Endothelial cell of umbilical vein (primary cell): ENCODE measurements at regions not wholly inside any gene's neighbourhood (a gene's known extent, or its start where the extent isn't known, plus 50 kb on each side); places are given as distances from the start of the nearest gene placed in this dataset.

ENCODE experiments used
- BruUV-seq: library from RNA; stranded (reverse); fragments of 400-500 nt; replicated peaks from 2 replicates; lab custom pipeline; 2021; lab: Mats Ljungman, UMichigan
- CTCF ChIA-PET: fragments of 300-600, 350-600 bp; sonication (Branson Sonifier 250); formaldehyde crosslinking; loops from one replicate; lab custom pipeline; 2021; ENCODE audit warnings: antibody characterized with exemption, inconsistent platforms; lab: Charles Lee
- POLR2A ChIA-PET: fragments of 300-600, 350-600 bp; sonication (Branson Sonifier 250); formaldehyde crosslinking; loops from one replicate; lab custom pipeline; 2021; ENCODE audit warnings: antibody characterized with exemption, inconsistent platforms; lab: Charles Lee
- DNase-seq: peaks from one replicate; pipeline ENCODE4 v3.0.0-alpha.2; 2011; ENCODE audit warnings: low read depth, low spot score
- FAIRE-seq: peaks from 2 replicates; lab custom pipeline; 2011; peaks lifted over from hg19 to GRCh38; lab: Jason Lieb, UNC
- H2AFZ ChIP-seq: 2 replicates; pipeline ENCODE4 v1.6.0; 2012; ENCODE audit warnings: low read depth, low read length, control low read depth, inconsistent platforms
- H3K27ac ChIP-seq: 2 replicates; pipeline ENCODE4 v1.5.1; 2011; ENCODE audit warnings: low read depth, mild to moderate bottlenecking, control low read depth, low read length, moderate library complexity; ENCODE audit not compliant: insufficient read depth
- H3K27me3 ChIP-seq, 2 experiments: 2 replicates each; pipeline versions ENCODE4 v1.6.0 to v1.6.1; 2011; ENCODE audit warnings: low read length in 2 of 2, mixed read lengths in 1 of 2; ENCODE audit not compliant: control insufficient read depth in 2 of 2, insufficient read depth in 2 of 2
- H3K36me3 ChIP-seq, 2 experiments: 2 replicates in 1 of 2; 3 replicates in 1 of 2; pipeline ENCODE4 v1.5.1; 2011; ENCODE audit warnings: low read length in 2 of 2, mild to moderate bottlenecking in 1 of 2, moderate library complexity in 1 of 2; ENCODE audit not compliant: control insufficient read depth in 2 of 2, insufficient read depth in 2 of 2; ENCODE audit errors: extremely low read depth in 1 of 2
- H3K4me1 ChIP-seq: 3 replicates; pipeline ENCODE4 v1.5.1; 2011; ENCODE audit warnings: mild to moderate bottlenecking, low read length; ENCODE audit not compliant: control insufficient read depth, insufficient read depth; ENCODE audit errors: extremely low read depth
- H3K4me2 ChIP-seq: 2 replicates; pipeline ENCODE4 v1.6.1; 2011; ENCODE audit warnings: low read length, control low read depth, mixed read lengths; ENCODE audit not compliant: insufficient read depth
- H3K4me3 ChIP-seq, 3 experiments: fragments of 200-600 bp in 1 of 3; sonication (generic), shearing (Covaris generic) in 1 of 3; replicated peaks in 1 of 3; 2 replicates each; pipeline ENCODE4 v1.5.1; 2011 to 2016; ENCODE audit warnings: control low read depth in 3 of 3, low read length in 3 of 3, mild to moderate bottlenecking in 2 of 3, inconsistent platforms in 1 of 3, low read depth in 1 of 3, moderate library complexity in 1 of 3; ENCODE audit not compliant: insufficient read depth in 1 of 3
- H3K79me2 ChIP-seq: 2 replicates; pipeline ENCODE4 v1.6.0; 2012; ENCODE audit warnings: low read length, inconsistent platforms; ENCODE audit not compliant: control insufficient read depth, insufficient read depth
- H3K9ac ChIP-seq: replicated peaks from 2 replicates; pipeline ENCODE3; 2011; ENCODE audit warnings: low read length, control low read depth; ENCODE audit not compliant: insufficient read depth; ENCODE audit errors: extremely low read depth
- H3K9me1 ChIP-seq: replicated peaks from 3 replicates; pipeline ENCODE4 v1.6.0; 2011; ENCODE audit warnings: mild to moderate bottlenecking, low read length; ENCODE audit not compliant: control insufficient read depth, insufficient read depth; ENCODE audit errors: extremely low read depth
- H3K9me3 ChIP-seq: replicated peaks from 2 replicates; pipeline ENCODE4 v1.5.1; 2012; ENCODE audit warnings: low read length, inconsistent platforms; ENCODE audit not compliant: control insufficient read depth, insufficient read depth
- H4K20me1 ChIP-seq: replicated peaks from 2 replicates; pipeline ENCODE3; 2011; ENCODE audit warnings: mild to moderate bottlenecking, low read length; ENCODE audit not compliant: control insufficient read depth, insufficient read depth; ENCODE audit errors: extremely low read depth
- CTCF ChIP-seq, 2 donors: IDR thresholded peaks; 1 replicate in 1 of 2; 2 replicates in 1 of 2; pipeline ENCODE4 v1.5.1; 2011; ENCODE audit warnings: low read length in 2 of 2, mild to moderate bottlenecking in 2 of 2, moderate library complexity in 2 of 2, control low read depth in 1 of 2, inconsistent platforms in 1 of 2, low read depth in 1 of 2; ENCODE audit not compliant: insufficient read depth in 1 of 2; ENCODE audit errors: extremely low read depth in 1 of 2
- EZH2 ChIP-seq: IDR thresholded peaks from 2 replicates; pipeline ENCODE4 v1.6.1; 2012; ENCODE audit warnings: borderline replicate concordance, low read depth, mild to moderate bottlenecking, moderate library complexity, low read length, inconsistent platforms; ENCODE audit not compliant: severe bottlenecking
- FOS ChIP-seq: IDR thresholded peaks from 2 replicates; pipeline ENCODE4 v1.6.1; 2011; ENCODE audit warnings: mild to moderate bottlenecking, low read length, moderate library complexity, borderline replicate concordance; ENCODE audit not compliant: insufficient read depth
- GATA2 ChIP-seq: IDR thresholded peaks from 2 replicates; pipeline ENCODE4 v1.7.0; 2011; ENCODE audit warnings: low read depth, mild to moderate bottlenecking, moderate library complexity, mixed read lengths, low read length; ENCODE audit not compliant: insufficient read length, insufficient read depth
- JUN ChIP-seq: IDR thresholded peaks from 2 replicates; pipeline ENCODE4 v1.6.1; 2011; ENCODE audit warnings: borderline replicate concordance, low read depth; ENCODE audit not compliant: insufficient read length, insufficient read depth
- MYC ChIP-seq: IDR thresholded peaks from one replicate; pipeline ENCODE4 v1.6.1; 2011; ENCODE audit warnings: mild to moderate bottlenecking, low read depth, low read length
- POLR2A ChIP-seq: IDR thresholded peaks from 2 replicates; pipeline ENCODE4 v1.6.1; 2012; ENCODE audit warnings: low read depth, mild to moderate bottlenecking, control low read depth, low read length
- POLR2AphosphoS5 ChIP-seq: IDR thresholded peaks from 2 replicates; pipeline ENCODE4 v1.6.1; 2012; ENCODE audit warnings: low read depth, mild to moderate bottlenecking, control low read depth, low read length, moderate library complexity; ENCODE audit not compliant: insufficient read depth
- dilution Hi-C: fragments of 300-500 bp; cut with MboI; formaldehyde crosslinking; loops from one replicate; pipeline ENCODE4 v1.15.0; 2019; ENCODE audit warnings: low sequenced_read_pairs; ENCODE audit not compliant: extremely low pct_ligation_motif_present
- intact Hi-C: fragments of 100-400 bp; cut with micrococcal nuclease; formaldehyde crosslinking; loops from one replicate; pipeline ENCODE4 v1.10.0; 2022
- TF ChIP-seq, protein P1 (sequence below): IDR thresholded peaks from 2 replicates; pipeline ENCODE4 v1.6.1; 2011; ENCODE audit not compliant: insufficient read depth, insufficient read length

- Histone ChIP-seq H4K20me1 (no peaks in the 10 kb centered on the region), H3K9me1 (no peaks in the 10 kb centered on the region), H2AFZ (no peak overlapping the region), H3K9ac (no peak overlapping the region), H3K27me3 (no peaks in the 10 kb centered on the region), H3K79me2 (no peaks in the 10 kb centered on the region), H3K4me2 (no peak overlapping the region), H3K36me3 (no peaks in the 10 kb centered on the region), H3K4me3 (no peak overlapping the region), H3K27ac (no peak overlapping the region), H3K9me3 (no peaks in the 10 kb centered on the region), H3K4me1 (no peaks in the 10 kb centered on the region)
- CTCF ChIA-PET: no interaction called here
- no peak for FAIRE-seq
- intact Hi-C loops (no loop called here), dilution Hi-C loops (no loop called here)
- POLR2A ChIA-PET: no interaction called here
- BruUV-seq: no TSS peak
- DNase-seq: no peak
- TF ChIP-seq EZH2: no peak
- TF ChIP-seq, protein P1, sequence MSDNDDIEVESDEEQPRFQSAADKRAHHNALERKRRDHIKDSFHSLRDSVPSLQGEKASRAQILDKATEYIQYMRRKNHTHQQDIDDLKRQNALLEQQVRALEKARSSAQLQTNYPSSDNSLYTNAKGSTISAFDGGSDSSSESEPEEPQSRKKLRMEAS: no peak
- TF ChIP-seq POLR2AphosphoS5: no peak
- TF ChIP-seq JUN: no peak
- no peak for TF ChIP-seq FOS
- TF ChIP-seq POLR2A: no peak
- no peak for TF ChIP-seq GATA2
- TF ChIP-seq CTCF (IDR thresholded peaks at IDR 0.05; ENCODE audit: extremely low read depth in 1 of 2, insufficient read depth in 1 of 2, low read depth in 1 of 2, low read length in 2 of 2): no peak
- no peak for TF ChIP-seq MYC
These were observed 84.9 kb downstream of the TMEM114 start for GRCh38 chr16:8505327-8505991.
